GM19395 (cell line): ENCODE measurements at regions not wholly inside any gene's neighbourhood (a gene's known extent, or its start where the extent isn't known, plus 50 kb on each side); places are given as distances from the start of the nearest gene placed in this dataset.

ENCODE experiments used
- ATAC-seq: cut with Tn5 transposase; IDR thresholded peaks from one replicate; pipeline ENCODE4 v1.9.1; 2021; ENCODE audit warnings: mild to moderate bottlenecking, moderate library complexity; ENCODE audit not compliant: unreplicated experiment

GRCh38 chr2:47315475-47315874 is 53.6 kb upstream of the EPCAM start:
- no peak for ATAC-seq

- ATAC-seq, result no peak
Measured at GRCh38 chr2:47313728-47314127, 55.4 kb upstream of the EPCAM start.

- ATAC-seq, result no peak
Measured at GRCh38 chr2:47313141-47313691, 55.9 kb upstream of the EPCAM start.

- ATAC-seq, result no peak
Measured at GRCh38 chr2:47312491-47312850, 56.6 kb upstream of the EPCAM start.

GRCh38 chr2:47311764-47312490 is 57.2 kb upstream of the EPCAM start:
- no peak for ATAC-seq

GRCh38 chr2:47310801-47311560 is 58.1 kb upstream of the EPCAM start:
- peak; percentile 9 for ATAC-seq

- ATAC-seq, result peak; percentile 89
Measured at GRCh38 chr2:47309952-47310800, 58.9 kb upstream of the EPCAM start.

GRCh38 chr2:47309472-47309951 is 59.6 kb upstream of the EPCAM start:
- no peak for ATAC-seq

- no peak for ATAC-seq
Measured at GRCh38 chr2:47307066-47307465, 62.0 kb upstream of the EPCAM start.

- ATAC-seq, result no peak
Measured at GRCh38 chr2:47304654-47305053, 64.5 kb upstream of the EPCAM start.

GRCh38 chr2:47303341-47304148 is 65.6 kb upstream of the EPCAM start:
- no peak for ATAC-seq

- ATAC-seq, result no peak
Measured at GRCh38 chr2:47302308-47302707, 66.8 kb upstream of the EPCAM start.

- ATAC-seq, result no peak
Measured at GRCh38 chr2:47301731-47302130, 67.4 kb upstream of the EPCAM start.

- peak; percentile 69 for ATAC-seq
Measured at GRCh38 chr2:47301277-47301618, 67.9 kb upstream of the EPCAM start.

- ATAC-seq, result peak; percentile 84
Measured at GRCh38 chr2:47300609-47301276, 68.4 kb upstream of the EPCAM start.

GRCh38 chr2:47300081-47300480 is 69.0 kb upstream of the EPCAM start:
- ATAC-seq, result no peak

- ATAC-seq, result no peak
Measured at GRCh38 chr2:47299555-47299954, 69.6 kb upstream of the EPCAM start.

GRCh38 chr2:47298771-47299170 is 70.3 kb upstream of the EPCAM start:
- no peak for ATAC-seq

GRCh38 chr2:47297767-47298425 is 71.2 kb upstream of the EPCAM start:
- no peak for ATAC-seq
